ENCODE measurements at regions not wholly inside any gene's neighbourhood (a gene's known extent, or its start where the extent isn't known, plus 50 kb on each side); places are given as distances from the start of the nearest gene placed in this dataset.

- Histone ChIP-seq H4K20me1 (ENCODE audit: control insufficient read depth, extremely low read depth, insufficient read depth, low read length) (no peaks in the 10 kb centered on the region), H3K9me3 (ENCODE audit: control insufficient read depth, low read depth, low read length) (no peaks in the 10 kb centered on the region), H3K27ac (ENCODE audit: control insufficient read depth, insufficient read depth, low read length) (no peak overlapping the region), H2AFZ (ENCODE audit: control insufficient read depth, low read length) (no peak overlapping the region), H3K4me3 (ENCODE audit: control insufficient read depth in 2 of 3, extremely low read depth in 1 of 3, insufficient read depth in 2 of 3, low read depth in 1 of 3, low read length in 3 of 3) (no peak overlapping the region), H3K27me3 (ENCODE audit: control insufficient read depth, extremely low read depth, insufficient read depth, low read length) (no peaks in the 10 kb centered on the region), H3K4me1 (ENCODE audit: control insufficient read depth, extremely low read depth, insufficient read depth, low read length) (no peaks in the 10 kb centered on the region), H3K36me3 (ENCODE audit: control insufficient read depth in 2 of 2, extremely low read depth in 1 of 2, insufficient read depth in 2 of 2, low read length in 2 of 2) (no peaks in the 10 kb centered on the region), H3K4me2 (ENCODE audit: control insufficient read depth, extremely low read depth, insufficient read depth, low read depth, low read length) (no peak overlapping the region), H3K9ac (ENCODE audit: control insufficient read depth, extremely low read depth, insufficient read depth, low read length) (no peak overlapping the region), H3K79me2 (ENCODE audit: control insufficient read depth, insufficient read depth, low read length) (no peaks in the 10 kb centered on the region), H3K9me1 (ENCODE audit: control insufficient read depth, extremely low read depth, insufficient read depth, low read length) (no peaks in the 10 kb centered on the region)
- FAIRE-seq (no peak), DNase-seq (ENCODE audit: low read depth, low spot score) (no peak)
- dilution Hi-C loops (cut with MboI; ENCODE audit: extremely low pct_ligation_motif_present, low sequenced_read_pairs), result no loop called here
- TF ChIP-seq EZH2 (IDR thresholded peaks at IDR 0.05; ENCODE audit: low read length) (no peak), CTCF (optimal IDR thresholded peaks at IDR 0.05 in 1 of 3, IDR thresholded peaks at IDR 0.05 in 1 of 3, conservative IDR thresholded peaks at IDR 0.05 in 1 of 3; ENCODE audit: extremely low read depth in 1 of 3, insufficient read depth in 2 of 3, low read length in 3 of 3) (no peak)
These were observed 94.8 kb upstream of the AFDN start for GRCh38 chr6:167731731-167732422.

GRCh38 chr6:167733740-167734661 lies 92.7 kb upstream of the AFDN start:
- no peak overlapping the region for H3K4me2 ChIP-seq (ENCODE audit: control insufficient read depth, extremely low read depth, insufficient read depth, low read depth, low read length)
- no peak overlapping the region for H2AFZ ChIP-seq (ENCODE audit: control insufficient read depth, low read length)
- H3K27me3 ChIP-seq (ENCODE audit: control insufficient read depth, extremely low read depth, insufficient read depth, low read length), result no peaks in the 10 kb centered on the region
- H3K4me3 ChIP-seq (ENCODE audit: control insufficient read depth in 2 of 3, extremely low read depth in 1 of 3, insufficient read depth in 2 of 3, low read depth in 1 of 3, low read length in 3 of 3), result no peak overlapping the region
- no peaks in the 10 kb centered on the region for H3K9me3 ChIP-seq (ENCODE audit: control insufficient read depth, low read depth, low read length)
- no peak for FAIRE-seq
- TF ChIP-seq CTCF (optimal IDR thresholded peaks at IDR 0.05 in 1 of 3, IDR thresholded peaks at IDR 0.05 in 1 of 3, conservative IDR thresholded peaks at IDR 0.05 in 1 of 3; ENCODE audit: extremely low read depth in 1 of 3, insufficient read depth in 2 of 3, low read length in 3 of 3), result no peak
- no peak for TF ChIP-seq EZH2 (IDR thresholded peaks at IDR 0.05; ENCODE audit: low read length)
- no peak overlapping the region for H3K27ac ChIP-seq (ENCODE audit: control insufficient read depth, insufficient read depth, low read length)
- no peaks in the 10 kb centered on the region for H3K79me2 ChIP-seq (ENCODE audit: control insufficient read depth, insufficient read depth, low read length)
- dilution Hi-C loops (cut with MboI; ENCODE audit: extremely low pct_ligation_motif_present, low sequenced_read_pairs), result no loop called here
- DNase-seq (ENCODE audit: low read depth, low spot score), result no peak
- no peaks in the 10 kb centered on the region for H3K4me1 ChIP-seq (ENCODE audit: control insufficient read depth, extremely low read depth, insufficient read depth, low read length)
- no peaks in the 10 kb centered on the region for H3K36me3 ChIP-seq (ENCODE audit: control insufficient read depth in 2 of 2, extremely low read depth in 1 of 2, insufficient read depth in 2 of 2, low read length in 2 of 2)
- H4K20me1 ChIP-seq (ENCODE audit: control insufficient read depth, extremely low read depth, insufficient read depth, low read length), result no peaks in the 10 kb centered on the region
- no peaks in the 10 kb centered on the region for H3K9me1 ChIP-seq (ENCODE audit: control insufficient read depth, extremely low read depth, insufficient read depth, low read length)
- H3K9ac ChIP-seq (ENCODE audit: control insufficient read depth, extremely low read depth, insufficient read depth, low read length), result no peak overlapping the region

Data from keratinocyte (primary cell).